Ishikawa (cell line): ENCODE measurements at regions not wholly inside any gene's neighbourhood (a gene's known extent, or its start where the extent isn't known, plus 50 kb on each side); places are given as distances from the start of the nearest gene placed in this dataset.

Source experiments
- CEBPB ChIP-seq: IDR thresholded peaks from 2 replicates; pipeline ENCODE4 v1.6.1; 2012
- CREB1 ChIP-seq: IDR thresholded peaks from 2 replicates; pipeline ENCODE4 v1.6.1; 2012; ENCODE audit warnings: low read depth
- EGR1 ChIP-seq: IDR thresholded peaks from 2 replicates; pipeline ENCODE4 v1.6.1; 2012
- EP300 ChIP-seq: IDR thresholded peaks from 2 replicates; pipeline ENCODE4 v1.6.1; 2012; ENCODE audit warnings: borderline replicate concordance
- FOXM1 ChIP-seq: IDR thresholded peaks from 2 replicates; pipeline ENCODE4 v1.6.1; 2012; ENCODE audit warnings: low read depth, borderline replicate concordance
- MAX ChIP-seq: IDR thresholded peaks from 2 replicates; pipeline ENCODE4 v1.6.1; 2012
- NFIC ChIP-seq: IDR thresholded peaks from 2 replicates; pipeline ENCODE4 v1.6.1; 2012
- RAD21 ChIP-seq: IDR thresholded peaks from 2 replicates; pipeline ENCODE4 v1.6.1; 2012; ENCODE audit warnings: low read depth
- REST ChIP-seq: IDR thresholded peaks from 2 replicates; pipeline ENCODE4 v1.6.1; 2012; ENCODE audit warnings: low read depth, mild to moderate bottlenecking
- TAF1 ChIP-seq: IDR thresholded peaks from 2 replicates; pipeline ENCODE4 v1.6.1; 2012; ENCODE audit warnings: low read depth, mild to moderate bottlenecking
- TCF12 ChIP-seq: IDR thresholded peaks from 2 replicates; pipeline ENCODE4 v1.6.1; 2012; ENCODE audit warnings: low read depth
- TEAD4 ChIP-seq: IDR thresholded peaks from 2 replicates; pipeline ENCODE4 v1.6.1; 2012
- USF1 ChIP-seq: IDR thresholded peaks from 2 replicates; pipeline ENCODE4 v1.6.1; 2012
- YY1 ChIP-seq: IDR thresholded peaks from 2 replicates; pipeline ENCODE4 v1.6.1; 2012; ENCODE audit warnings: low read depth
- ZBTB7A ChIP-seq: IDR thresholded peaks from 2 replicates; pipeline ENCODE4 v1.6.1; 2012; ENCODE audit warnings: low read depth

- TF ChIP-seq FOXM1, result no peak
- no peak for TF ChIP-seq USF1
- TF ChIP-seq MAX, result no peak
- no peak for TF ChIP-seq NFIC
- TF ChIP-seq CREB1, result no peak
- no peak for TF ChIP-seq TCF12
- TF ChIP-seq TAF1, result no peak
- no peak for TF ChIP-seq EGR1
- TF ChIP-seq ZBTB7A, result no peak
- no peak for TF ChIP-seq RAD21
- TF ChIP-seq YY1, result no peak
- TF ChIP-seq REST, result no peak
- no peak for TF ChIP-seq CEBPB
- TF ChIP-seq EP300, result no peak
These were observed 262.6 kb upstream of the MYOCD start for GRCh38 chr17:12402963-12403622.

- no peak for TF ChIP-seq REST
- TF ChIP-seq USF1, result no peak
- TF ChIP-seq RAD21, result no peak
These were observed 261.8 kb upstream of the MYOCD start for GRCh38 chr17:12403881-12404398.

- no peak for TF ChIP-seq USF1
These were observed 259.0 kb upstream of the MYOCD start for GRCh38 chr17:12406623-12407215.

- no peak for TF ChIP-seq TAF1
- no peak for TF ChIP-seq YY1
- no peak for TF ChIP-seq ZBTB7A
- TF ChIP-seq CEBPB, result no peak
- TF ChIP-seq RAD21, result no peak
- no peak for TF ChIP-seq TEAD4
- no peak for TF ChIP-seq FOXM1
- no peak for TF ChIP-seq NFIC
- TF ChIP-seq EP300, result no peak
- no peak for TF ChIP-seq TCF12
- no peak for TF ChIP-seq USF1
- no peak for TF ChIP-seq MAX
- no peak for TF ChIP-seq CREB1
- no peak for TF ChIP-seq EGR1
- TF ChIP-seq REST, result no peak
These were observed 258.0 kb upstream of the MYOCD start for GRCh38 chr17:12407495-12408252.
